Lower leg skin (tissue), 3 donors: ENCODE measurements at regions not wholly inside any gene's neighbourhood (a gene's known extent, or its start where the extent isn't known, plus 50 kb on each side); places are given as distances from the start of the nearest gene placed in this dataset.

Source experiments
- CTCF ChIP-seq, 3 donors: fragments of 450-650 bp; IDR thresholded peaks; one replicate each; pipeline ENCODE4 v1.5.1; 2016; ENCODE audit warnings: antibody characterized with exemption in 3 of 3, mild to moderate bottlenecking in 3 of 3, moderate library complexity in 2 of 3
- POLR2A ChIP-seq, 2 donors: fragments of 450-650 bp; IDR thresholded peaks; one replicate each; pipeline ENCODE4 v1.6.1; 2016 to 2017; ENCODE audit warnings: antibody characterized with exemption in 2 of 2, mild to moderate bottlenecking in 1 of 2, moderate library complexity in 1 of 2

- TF ChIP-seq CTCF (IDR thresholded peaks at IDR 0.05) (no peak), POLR2A (IDR thresholded peaks at IDR 0.05) (no peak)
Measured at GRCh38 chr18:47682876-47683275, 247.6 kb downstream of the SMAD2 start.
